Central memory CD4-positive, alpha-beta T cell (primary cell): ENCODE measurements at regions not wholly inside any gene's neighbourhood (a gene's known extent, or its start where the extent isn't known, plus 50 kb on each side); places are given as distances from the start of the nearest gene placed in this dataset.

Experiments used
- DNase-seq: peaks from one replicate; pipeline ENCODE4 v3.0.0; 2022

DNA sequence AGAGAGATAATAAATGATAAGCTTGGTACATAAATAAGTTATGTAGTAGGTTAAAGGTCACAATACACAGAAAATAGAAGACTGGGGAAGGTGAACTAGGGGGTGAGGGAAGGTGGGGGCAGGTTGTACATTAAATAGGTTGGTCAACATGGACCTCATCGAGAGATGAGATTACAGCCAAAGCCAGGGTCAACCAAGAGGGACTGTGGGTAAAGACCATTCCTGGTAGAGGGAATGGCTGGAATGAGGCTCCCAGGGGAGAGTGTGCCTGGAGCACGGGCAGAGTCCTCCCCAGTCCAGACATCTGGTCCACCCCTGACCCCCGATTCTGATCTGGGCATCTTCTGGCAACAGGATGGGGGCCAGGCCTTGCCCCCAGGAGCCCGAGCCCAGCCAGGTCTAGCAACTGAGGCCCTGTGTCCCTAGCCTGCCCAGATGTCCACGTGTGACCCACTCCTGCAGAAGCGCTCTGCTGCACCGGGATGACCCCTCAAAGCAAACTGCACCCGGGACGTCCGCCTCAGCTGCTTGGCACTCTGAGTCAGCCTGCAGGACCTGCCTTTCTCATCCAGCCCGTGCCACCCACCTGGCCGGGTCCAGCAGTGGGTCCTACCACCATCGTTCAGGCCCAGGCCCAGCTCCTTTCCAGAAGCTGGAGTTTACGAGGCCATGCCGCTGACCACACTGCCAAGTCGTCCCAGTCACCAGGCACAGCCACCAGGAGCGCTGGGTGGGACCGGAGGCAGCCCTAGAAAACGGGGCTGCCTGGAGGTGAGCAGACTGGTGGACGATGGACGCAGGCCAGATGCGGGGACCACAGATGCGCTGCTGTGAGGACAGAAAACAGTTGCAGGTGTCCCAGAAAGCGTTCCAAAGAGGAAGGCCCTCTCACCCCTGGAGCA is 56.2 kb upstream of the ID2 start:
- DNase-seq = no peak

DNA sequence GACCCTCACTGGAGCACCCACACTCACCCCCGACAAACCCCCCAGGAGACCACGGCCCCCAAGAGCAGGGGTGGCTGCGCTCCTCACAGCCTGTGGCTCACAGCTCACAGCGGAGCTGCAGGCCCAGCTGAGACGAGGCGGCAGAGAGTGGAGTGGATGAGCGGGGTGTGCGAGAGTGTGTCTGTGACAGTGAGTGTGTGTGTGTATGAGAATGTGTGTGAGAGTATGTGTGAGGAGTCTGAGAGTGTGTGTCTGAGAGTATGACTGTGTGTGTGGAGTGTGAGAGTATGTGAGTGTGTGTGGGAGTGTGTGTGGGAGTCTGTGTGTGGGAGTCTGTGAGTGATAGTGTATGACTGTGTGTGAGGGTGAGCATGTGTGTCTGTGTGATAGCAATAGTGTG is 55.3 kb upstream of the ID2 start:
- no peak for DNase-seq

DNA sequence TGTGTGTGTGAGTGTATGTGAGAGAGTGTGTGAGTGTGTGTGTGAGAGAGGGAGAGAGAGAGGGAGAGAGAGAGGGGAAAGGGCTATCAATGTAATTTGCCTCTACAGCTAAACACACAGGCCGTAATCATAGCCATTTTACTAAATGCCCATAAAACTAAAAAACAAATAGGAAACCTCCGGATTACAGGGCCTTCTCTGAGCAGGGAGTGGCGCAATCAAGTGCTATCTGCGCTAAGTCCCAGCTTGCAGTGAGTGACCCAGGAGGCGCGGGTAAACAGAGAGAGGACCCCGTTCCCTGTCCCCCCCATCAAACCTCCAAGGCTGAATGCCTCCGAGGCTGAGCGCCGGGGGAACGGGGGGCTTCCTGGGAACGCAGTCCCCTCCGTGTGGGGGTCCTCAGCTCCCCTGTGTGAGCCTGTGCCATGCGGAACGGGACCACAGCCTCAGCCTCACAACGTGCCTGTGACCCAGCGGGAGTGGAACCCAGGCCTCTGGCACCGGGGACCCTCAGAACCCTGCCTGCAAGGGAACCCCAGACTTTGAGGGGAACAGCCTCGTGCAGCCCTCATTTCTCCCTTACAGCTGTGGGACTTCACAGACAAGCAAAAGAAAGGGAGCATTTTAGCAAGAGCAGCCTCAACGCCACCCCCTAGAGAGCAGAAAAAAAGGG is 54.7 kb upstream of the ID2 start:
- DNase-seq = no peak

DNA sequence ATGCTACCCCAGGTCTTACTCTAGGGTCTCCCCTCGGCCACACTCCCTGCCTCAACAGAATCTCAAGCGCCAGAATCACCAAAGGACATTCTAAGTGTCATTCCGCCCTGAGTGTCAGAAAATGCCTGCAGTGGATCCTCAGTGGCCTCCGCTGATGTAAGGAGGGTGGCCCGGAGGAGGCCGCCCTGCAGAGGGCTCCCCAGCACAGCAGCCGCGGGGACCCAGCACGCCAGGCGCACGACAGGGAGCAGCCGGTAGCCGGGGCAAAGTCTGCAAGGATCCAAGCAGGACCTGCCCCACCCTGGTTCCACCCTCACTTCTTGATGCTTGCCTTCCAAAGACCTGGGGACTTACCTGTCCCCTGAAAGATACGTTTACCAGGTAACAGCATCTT is 54.2 kb upstream of the ID2 start:
- no peak for DNase-seq

DNA sequence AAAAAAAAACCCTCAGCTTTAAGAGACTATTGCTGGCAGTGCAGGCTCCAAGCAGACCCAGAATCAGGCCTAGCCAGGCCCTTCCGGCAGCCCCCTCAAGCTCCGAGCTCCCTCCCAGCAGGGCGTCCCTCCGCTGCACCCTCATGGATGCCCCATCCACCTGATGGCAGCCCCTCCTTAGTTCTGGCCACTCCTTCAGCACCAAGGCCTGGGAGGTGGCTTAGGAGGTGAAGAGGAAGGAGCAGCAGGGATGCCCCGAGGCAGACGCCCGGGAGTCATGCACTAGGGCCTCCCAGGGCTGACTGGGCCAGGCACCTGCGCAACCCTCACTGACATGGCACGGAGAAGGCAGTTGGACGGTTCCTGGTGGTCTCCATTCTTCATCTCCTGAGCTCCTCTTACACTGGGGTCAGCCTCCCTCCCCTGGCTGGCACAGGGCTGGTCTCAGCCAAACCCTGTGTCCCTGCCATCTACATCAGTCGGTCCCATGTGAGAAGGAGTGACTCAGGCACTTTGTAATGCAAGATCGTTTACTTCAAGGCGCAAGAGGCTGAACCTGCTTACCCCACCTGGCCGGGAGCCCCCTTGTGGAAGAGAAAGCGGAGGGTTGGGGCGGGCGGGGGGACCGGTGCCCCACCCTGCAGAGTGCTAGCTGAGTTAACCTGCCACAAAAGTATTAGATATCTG is 53.5 kb upstream of the ID2 start:
- DNase-seq = no peak

DNA sequence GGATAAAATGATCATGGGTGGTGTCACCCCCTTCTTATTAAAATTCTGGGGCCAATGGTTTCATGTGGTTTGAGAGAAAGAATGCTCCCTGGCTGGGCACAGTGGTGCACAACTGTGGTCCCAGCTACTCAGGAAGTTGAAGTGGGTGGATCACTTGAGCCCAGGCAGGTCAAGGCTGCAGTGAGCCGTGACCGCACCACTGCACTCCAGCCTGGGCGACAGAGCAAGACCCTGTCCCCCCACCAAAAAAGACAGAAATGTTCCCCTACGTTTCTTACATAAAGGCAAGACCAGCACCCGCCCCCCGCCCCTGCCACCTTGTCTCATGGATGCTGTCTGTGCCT is 53.0 kb upstream of the ID2 start:
- DNase-seq = no peak

DNA sequence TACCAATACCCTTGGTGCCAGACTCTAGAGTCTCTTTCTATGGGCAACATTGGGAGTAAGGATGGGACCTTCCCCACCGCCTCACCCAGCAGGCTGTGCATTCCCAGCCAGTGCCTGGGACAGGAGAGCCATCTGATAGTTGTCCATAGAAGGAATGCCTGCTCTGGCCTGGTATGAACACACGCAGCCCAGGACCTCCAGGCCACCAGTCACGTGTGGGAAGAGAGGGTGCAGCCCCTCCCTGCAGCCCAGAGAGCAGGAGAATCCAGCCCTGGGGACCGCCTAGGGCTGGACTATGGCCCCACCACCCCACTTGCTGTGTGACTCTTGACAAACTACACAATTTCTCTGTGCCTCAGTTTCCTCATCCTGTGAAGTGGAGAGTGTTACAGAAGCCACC is 52.5 kb upstream of the ID2 start:
- DNase-seq = no peak

DNA sequence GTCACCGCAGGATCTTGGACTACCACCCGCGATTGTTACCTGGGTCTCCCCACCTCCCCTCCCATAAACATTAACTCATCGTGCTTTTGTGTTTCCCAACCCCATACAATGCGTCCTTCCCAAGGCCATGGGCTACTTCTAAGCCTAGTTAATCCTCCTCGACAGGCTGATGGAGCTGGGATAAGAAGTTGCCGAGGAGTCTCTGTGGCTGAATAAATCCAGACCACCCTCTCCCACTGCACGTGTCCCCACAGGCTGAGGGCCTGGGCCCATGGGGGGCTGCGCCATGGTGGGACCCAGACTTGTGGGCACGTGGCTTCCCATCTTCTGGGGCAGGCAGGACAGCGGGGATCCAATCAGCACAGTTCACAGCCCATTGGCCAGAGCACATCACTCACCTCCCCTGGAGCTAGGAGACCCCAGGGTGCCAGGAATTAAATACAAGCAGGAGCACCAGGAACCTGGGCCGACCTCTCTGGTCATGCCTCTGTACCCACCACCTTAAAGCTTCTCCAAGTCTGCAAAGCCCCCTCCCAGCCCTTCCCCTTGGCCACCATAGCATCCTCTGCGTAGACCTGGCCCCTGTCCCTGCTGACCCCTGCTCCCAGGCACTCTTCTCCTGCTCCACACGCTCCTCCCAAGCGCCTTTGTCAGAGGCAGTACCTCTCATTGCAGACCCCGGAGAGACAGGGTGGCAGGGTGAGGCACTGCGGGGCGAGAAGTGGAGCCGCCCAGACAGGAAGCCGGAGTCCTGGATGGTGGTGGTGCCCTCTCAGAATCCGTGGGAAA is 51.0 kb upstream of the ID2 start:
- DNase-seq = no peak

DNA sequence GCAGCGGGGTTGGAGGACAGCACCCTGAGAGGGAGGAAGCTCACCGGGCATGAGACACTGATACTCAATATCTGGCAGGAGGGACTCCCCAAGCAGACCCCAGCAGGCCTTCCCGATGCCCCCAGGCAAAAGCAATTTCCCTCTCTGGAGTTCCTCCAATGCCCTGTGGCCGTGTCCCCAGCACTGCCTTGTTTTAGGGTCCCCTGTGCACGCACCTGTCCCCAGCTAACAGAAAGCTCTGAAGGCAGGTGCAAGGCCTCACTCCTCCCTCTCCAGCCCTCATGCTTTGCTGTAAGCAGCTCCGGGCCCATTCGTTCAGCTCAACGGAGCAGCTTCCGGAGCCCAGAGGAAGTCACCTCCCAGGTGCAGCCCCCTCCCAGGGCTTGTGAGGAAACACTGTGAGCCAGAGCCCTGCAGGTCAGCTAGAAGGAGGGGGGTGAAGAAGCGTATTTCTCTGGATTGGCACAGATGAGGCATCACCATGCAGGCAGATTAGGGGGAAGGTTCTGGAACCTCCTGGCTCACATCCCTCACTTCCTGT is 50.3 kb upstream of the ID2 start:
- no peak for DNase-seq
